Prostate gland (tissue), 2 donors: ENCODE measurements at regions not wholly inside any gene's neighbourhood (a gene's known extent, or its start where the extent isn't known, plus 50 kb on each side); places are given as distances from the start of the nearest gene placed in this dataset.
"Not testable (repeated sequence)": the region's sequence is repeated elsewhere in the genome, so short reads cannot be mapped to it uniquely, and the experiment has no call there.

ENCODE experiments used
- DNase-seq: peaks from one replicate; pipeline ENCODE4 v3.0.0-alpha.2; 2019; ENCODE audit warnings: low spot score
- H3K27ac ChIP-seq, 2 donors: fragments of 200-600 bp; sonication (generic); 2 replicates each; pipeline ENCODE4 v1.5.1; 2017 to 2019
- H3K27me3 ChIP-seq: fragments of 200-600 bp; sonication (generic); replicated peaks from 2 replicates; pipeline ENCODE4 v1.5.1; 2019; ENCODE audit not compliant: insufficient read depth
- H3K36me3 ChIP-seq, 2 donors: fragments of 200-600 bp; sonication (generic); 1 replicate in 1 of 2; 2 replicates in 1 of 2; pipeline versions ENCODE4 v1.5.1 to v1.8.1; 2017 to 2019
- H3K4me1 ChIP-seq: fragments of 200-600 bp; sonication (generic); replicated peaks from 2 replicates; pipeline ENCODE4 v1.5.1; 2019
- H3K4me3 ChIP-seq, 2 donors: fragments of 200-600 bp; sonication (generic); 2 replicates each; pipeline ENCODE4 v1.5.1; 2017 to 2019
- H3K9me3 ChIP-seq: fragments of 200-600 bp; sonication (generic); 2 replicates; pipeline ENCODE4 v1.5.1; 2017
- CTCF ChIP-seq, 4 experiments: fragments of 200-600 bp in 2 of 4; fragments of 450-650 bp in 2 of 4; sonication (generic) in 2 of 4; IDR thresholded peaks; 1 replicate in 3 of 4; 2 replicates in 1 of 4; pipeline ENCODE4 v1.5.1; 2016 to 2019; ENCODE audit warnings: antibody characterized with exemption in 4 of 4, mild to moderate bottlenecking in 2 of 4, moderate library complexity in 2 of 4
- POLR2A ChIP-seq: fragments of 450-650 bp; IDR thresholded peaks from one replicate; pipeline ENCODE4 v1.6.1; 2016; ENCODE audit warnings: antibody characterized with exemption, mild to moderate bottlenecking
- POLR2AphosphoS5 ChIP-seq: sonication (generic); formaldehyde crosslinking; IDR thresholded peaks from one replicate; pipeline ENCODE4 v1.6.1; 2017; ENCODE audit warnings: antibody characterized with exemption
- WGBS: methylation state at CpG from one replicate; pipeline ENCODE4 v1.1.5; 2018; 5-methylcytosine and 5-hydroxymethylcytosine counted together
- intact Hi-C: fragments of 100-400 bp; cut with DNase I; formaldehyde crosslinking; loops from one replicate; pipeline ENCODE4 v1.14.2; 2022

GRCh38 chr3:147333098-147333497 lies 73.2 kb downstream of the ZIC4 start:
- no peak for TF ChIP-seq CTCF (IDR thresholded peaks at IDR 0.05)
- no peak for TF ChIP-seq POLR2AphosphoS5
- TF ChIP-seq POLR2A = no peak
- H3K27ac ChIP-seq = no peak overlapping the region
- H3K27me3 ChIP-seq = no peaks in the 10 kb centered on the region
- intact Hi-C loops = no loop called here
- no peaks in the 10 kb centered on the region for H3K4me1 ChIP-seq
- no peak for DNase-seq
- H3K36me3 ChIP-seq = no peaks in the 10 kb centered on the region
- WGBS = 41% methylated on average over 3 of the region's 3 CpGs
- H3K4me3 ChIP-seq = no peak overlapping the region
- H3K9me3 ChIP-seq = no peaks in the 10 kb centered on the region

GRCh38 chr3:147328711-147329110 lies 77.6 kb downstream of the ZIC4 start:
- Histone ChIP-seq H3K9me3 (no peaks in the 10 kb centered on the region), H3K36me3 (no peaks in the 10 kb centered on the region), H3K4me3 (no peak overlapping the region), H3K27ac (no peak overlapping the region), H3K27me3 (no peaks in the 10 kb centered on the region), H3K4me1 (no peaks in the 10 kb centered on the region)
- DNase-seq = no peak
- TF ChIP-seq POLR2A (no peak), POLR2AphosphoS5 (no peak), CTCF (IDR thresholded peaks at IDR 0.05) (no peak)
- intact Hi-C loops = no loop called here
- WGBS = 82% methylated on average over 2 of the region's 2 CpGs

- H3K4me3 ChIP-seq = no peak overlapping the region
- H3K4me1 ChIP-seq = no peaks in the 10 kb centered on the region
- H3K27ac ChIP-seq = no peak overlapping the region
- intact Hi-C loops = no loop called here
- TF ChIP-seq POLR2AphosphoS5 (no peak), CTCF (IDR thresholded peaks at IDR 0.05) (no peak), POLR2A (no peak)
- H3K27me3 ChIP-seq = no peaks in the 10 kb centered on the region
- no peak for DNase-seq
- H3K36me3 ChIP-seq = no peaks in the 10 kb centered on the region
- H3K9me3 ChIP-seq = no peaks in the 10 kb centered on the region
Measured at GRCh38 chr3:147324356-147324755, 82.0 kb downstream of the ZIC4 start.

- no peak for DNase-seq
- no peaks in the 10 kb centered on the region for H3K27me3 ChIP-seq
- intact Hi-C loops = no loop called here
- H3K27ac ChIP-seq = no peak overlapping the region
- no peak overlapping the region for H3K4me3 ChIP-seq
- WGBS = 58% methylated on average over 3 of the region's 3 CpGs
- TF ChIP-seq POLR2AphosphoS5 = no peak
- TF ChIP-seq POLR2A = no peak
- no peak for TF ChIP-seq CTCF (IDR thresholded peaks at IDR 0.05)
- no peaks in the 10 kb centered on the region for H3K9me3 ChIP-seq
- no peaks in the 10 kb centered on the region for H3K4me1 ChIP-seq
- H3K36me3 ChIP-seq = no peaks in the 10 kb centered on the region
Measured at GRCh38 chr3:147318900-147319299, 87.4 kb downstream of the ZIC4 start.

GRCh38 chr3:147317080-147317479 lies 89.3 kb downstream of the ZIC4 start:
- H3K4me1 ChIP-seq, H3K9me3 ChIP-seq, DNase-seq, H3K27ac ChIP-seq, H3K36me3 ChIP-seq, H3K27me3 ChIP-seq, H3K4me3 ChIP-seq, intact Hi-C loops: not testable (repeated sequence)
- WGBS = 68% methylated on average over 6 of the region's 6 CpGs

GRCh38 chr3:147313513-147313912 lies 92.8 kb downstream of the ZIC4 start:
- no peak overlapping the region for H3K4me3 ChIP-seq
- no peaks in the 10 kb centered on the region for H3K27me3 ChIP-seq
- no peaks in the 10 kb centered on the region for H3K4me1 ChIP-seq
- H3K27ac ChIP-seq = no peak overlapping the region
- H3K9me3 ChIP-seq = no peaks in the 10 kb centered on the region
- TF ChIP-seq POLR2A (no peak), POLR2AphosphoS5 (no peak), CTCF (IDR thresholded peaks at IDR 0.05) (no peak)
- intact Hi-C loops = no loop called here
- H3K36me3 ChIP-seq = no peaks in the 10 kb centered on the region
- WGBS = 58% methylated on average over 1 of the region's 1 CpG
- DNase-seq = no peak
